Middle frontal gyrus (tissue), 1 donor: ENCODE measurements at regions not wholly inside any gene's neighbourhood (a gene's known extent, or its start where the extent isn't known, plus 50 kb on each side); places are given as distances from the start of the nearest gene placed in this dataset.
"Not testable (repeated sequence)": the region's sequence is repeated elsewhere in the genome, so short reads cannot be mapped to it uniquely, and the experiment has no call there.

ENCODE experiments used
- DNase-seq: peaks from one replicate; pipeline ENCODE4 v3.0.0-alpha.2; 2015; ENCODE audit warnings: low spot score; ENCODE audit errors: extremely low spot score

- no peak for DNase-seq
Measured at GRCh38 chr6:94251878-94252277, 832.5 kb upstream of the EPHA7 start.

GRCh38 chr6:94245395-94245794 lies 826.0 kb upstream of the EPHA7 start:
- DNase-seq: no peak

GRCh38 chr6:94238868-94239267 lies 819.5 kb upstream of the EPHA7 start:
- no peak for DNase-seq

- DNase-seq: no peak
Measured at GRCh38 chr6:94227741-94228140, 808.4 kb upstream of the EPHA7 start.

- no peak for DNase-seq
Measured at GRCh38 chr6:94217836-94218235, 798.5 kb upstream of the EPHA7 start.

GRCh38 chr6:94215552-94215951 lies 796.2 kb upstream of the EPHA7 start:
- no peak for DNase-seq

- no peak for DNase-seq
Measured at GRCh38 chr6:94213226-94213625, 793.9 kb upstream of the EPHA7 start.

GRCh38 chr6:94196891-94197290 lies 777.5 kb upstream of the EPHA7 start:
- peak; percentile 49 for DNase-seq

- DNase-seq: no peak
Measured at GRCh38 chr6:94190030-94190429, 770.7 kb upstream of the EPHA7 start.

- DNase-seq: no peak
Measured at GRCh38 chr6:94184666-94185464, 765.5 kb upstream of the EPHA7 start.

- DNase-seq: no peak
Measured at GRCh38 chr6:94177429-94177828, 758.1 kb upstream of the EPHA7 start.

GRCh38 chr6:94175465-94175864 lies 756.1 kb upstream of the EPHA7 start:
- no peak for DNase-seq

GRCh38 chr6:94163877-94164276 lies 744.5 kb upstream of the EPHA7 start:
- DNase-seq: no peak

- DNase-seq: no peak
Measured at GRCh38 chr6:94150886-94151285, 731.5 kb upstream of the EPHA7 start.

- DNase-seq: no peak
Measured at GRCh38 chr6:94144807-94145206, 725.4 kb upstream of the EPHA7 start.

GRCh38 chr6:94137178-94137577 lies 717.8 kb upstream of the EPHA7 start:
- not testable (repeated sequence) for DNase-seq

- no peak for DNase-seq
Measured at GRCh38 chr6:94133106-94133505, 713.7 kb upstream of the EPHA7 start.

- DNase-seq: no peak
Measured at GRCh38 chr6:94131271-94131670, 711.9 kb upstream of the EPHA7 start.

- no peak for DNase-seq
Measured at GRCh38 chr6:94130478-94130877, 711.1 kb upstream of the EPHA7 start.

- no peak for DNase-seq
Measured at GRCh38 chr6:94129926-94130325, 710.6 kb upstream of the EPHA7 start.

- DNase-seq: no peak
Measured at GRCh38 chr6:94127716-94128115, 708.4 kb upstream of the EPHA7 start.

- no peak for DNase-seq
Measured at GRCh38 chr6:94124333-94124732, 705.0 kb upstream of the EPHA7 start.

GRCh38 chr6:94121094-94121493 lies 701.7 kb upstream of the EPHA7 start:
- no peak for DNase-seq
